ENCODE measurements at regions not wholly inside any gene's neighbourhood (a gene's known extent, or its start where the extent isn't known, plus 50 kb on each side); places are given as distances from the start of the nearest gene placed in this dataset.

- DNase-seq = no peak
Measured at GRCh38 chr14:62027958-62028357, 265.7 kb downstream of the SNAPC1 start.

GRCh38 chr14:62029569-62029924 is 267.3 kb downstream of the SNAPC1 start:
- no peak for DNase-seq

DNA sequence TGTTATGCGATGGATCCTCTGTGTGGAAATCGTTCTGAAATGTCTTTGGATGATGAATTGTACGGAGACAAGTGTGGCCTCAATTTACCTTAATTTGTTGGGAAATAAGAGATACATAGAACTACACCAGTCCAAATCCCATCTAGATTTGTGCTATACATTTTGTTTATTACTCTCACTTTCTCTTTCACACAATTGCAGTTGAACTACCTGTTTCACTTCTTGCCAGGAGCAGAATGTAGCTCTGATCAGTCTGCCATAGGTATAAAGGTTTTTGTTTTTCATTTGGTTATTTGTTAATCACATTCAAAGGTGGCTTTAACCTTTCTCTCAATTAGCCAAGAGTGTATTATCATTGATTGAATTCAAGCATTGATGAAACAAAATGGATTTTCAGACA is 268.2 kb downstream of the SNAPC1 start:
- no peak for DNase-seq

DNA sequence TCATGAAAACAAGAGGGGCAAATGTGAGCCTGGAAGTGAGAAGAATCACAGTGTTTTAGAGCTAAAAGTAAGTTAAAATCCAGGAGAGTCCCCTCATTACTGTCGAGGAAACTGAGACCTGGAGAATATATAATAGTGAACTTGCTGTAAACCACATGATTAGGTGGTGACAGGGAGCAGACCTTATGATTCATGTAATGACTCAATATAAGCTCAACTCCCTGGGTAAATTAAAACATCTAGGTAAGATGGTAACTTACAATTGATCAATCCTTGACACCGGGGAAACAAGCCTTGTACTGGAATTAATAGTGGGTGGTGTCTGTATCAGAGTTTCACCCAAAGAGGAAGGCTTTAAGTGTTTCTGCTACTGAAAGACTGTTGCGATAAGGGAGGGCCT is 269.3 kb downstream of the SNAPC1 start:
- DNase-seq = no peak

- no peak for DNase-seq
Measured at GRCh38 chr14:62053188-62053587, 291.0 kb downstream of the SNAPC1 start.

DNA sequence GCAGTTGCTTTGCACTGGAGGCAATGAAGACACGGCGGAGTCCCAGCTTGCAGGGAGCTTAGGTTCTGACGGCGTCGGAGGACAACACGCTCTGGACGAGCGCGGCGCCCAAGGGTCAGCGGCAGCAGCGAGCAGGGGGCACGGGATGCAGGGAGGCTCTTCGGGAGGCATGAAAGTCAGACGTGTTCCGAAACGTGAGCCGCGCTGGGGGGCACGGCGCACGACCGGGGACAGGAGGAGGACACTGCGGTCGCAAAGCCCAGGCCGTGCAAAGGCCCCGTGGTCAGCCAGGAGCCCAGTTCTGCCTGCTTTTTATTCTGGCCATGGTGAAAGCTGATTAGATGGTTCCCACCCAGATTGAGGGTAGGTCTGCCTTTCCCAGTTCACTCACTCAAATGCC is 294.6 kb downstream of the SNAPC1 start:
- DNase-seq = no peak

DNA sequence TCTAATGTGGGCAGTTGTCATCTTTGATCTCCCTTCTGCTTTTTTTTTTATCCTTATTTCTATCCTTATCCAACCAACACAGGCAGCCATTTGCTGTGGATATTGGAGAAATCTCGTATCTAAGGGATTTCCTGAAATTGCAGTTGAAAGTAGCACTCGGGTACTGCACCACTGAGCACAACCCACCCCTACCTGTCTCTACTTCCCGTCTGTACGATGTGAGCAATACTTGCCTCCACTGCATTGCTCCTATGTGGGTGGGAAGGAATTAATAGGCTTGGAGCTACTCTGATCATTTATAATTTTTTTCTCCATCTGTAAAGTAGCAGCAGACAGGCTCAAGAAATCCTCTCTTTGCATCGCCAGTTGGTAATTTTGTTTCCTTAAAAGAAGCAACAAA is 300.4 kb downstream of the SNAPC1 start:
- DNase-seq = no peak

DNA sequence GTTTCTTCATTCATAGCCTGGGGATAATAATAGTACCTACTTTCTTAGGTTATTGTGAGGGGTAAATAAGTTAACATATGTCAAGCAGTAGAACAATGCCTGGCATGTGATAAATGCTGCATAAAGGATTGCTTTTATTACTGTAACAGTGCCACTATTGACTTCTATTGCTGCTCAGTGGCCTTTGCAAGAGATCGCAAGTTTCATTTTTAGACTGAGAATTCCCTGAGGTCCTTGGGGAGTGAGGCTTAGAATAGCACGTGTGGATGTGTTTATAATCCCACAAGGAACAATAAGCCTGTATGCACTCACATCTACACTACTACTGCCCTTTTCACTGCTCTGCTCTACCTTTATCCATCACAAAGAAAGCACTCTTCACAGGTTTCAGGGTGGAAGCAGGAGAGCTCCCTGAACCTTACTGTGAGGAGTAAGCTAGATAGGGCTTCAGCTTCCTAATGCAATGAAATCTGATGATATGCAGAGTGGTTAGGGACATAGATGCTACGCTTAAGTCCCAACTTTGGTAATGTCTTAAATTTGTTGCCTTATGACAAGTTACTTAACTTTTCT is 302.6 kb downstream of the SNAPC1 start:
- no peak for DNase-seq

DNA sequence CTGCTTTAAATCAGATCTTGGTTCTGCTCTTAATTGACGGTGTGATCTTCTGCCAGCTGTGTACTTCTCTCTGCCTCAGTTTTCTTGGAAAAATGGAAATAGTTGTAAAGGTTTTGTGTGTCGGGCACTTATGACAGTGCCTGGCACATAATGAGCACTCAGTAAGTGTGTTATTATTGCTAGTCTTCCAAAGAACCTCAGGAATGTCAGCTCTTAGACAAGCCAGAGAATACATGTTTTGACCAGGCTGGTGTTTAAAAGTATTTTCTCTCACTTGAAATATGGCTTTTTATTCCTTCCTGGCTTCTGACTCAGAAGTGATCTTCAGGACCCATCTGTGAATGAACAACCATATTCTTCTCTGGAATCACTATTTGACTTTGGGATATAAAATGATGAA is 304.1 kb downstream of the SNAPC1 start:
- DNase-seq = no peak

- DNase-seq = no peak
Measured at GRCh38 chr14:62071039-62071438, 308.8 kb downstream of the SNAPC1 start.

GRCh38 chr14:62076368-62076767 is 314.1 kb downstream of the SNAPC1 start:
- no peak for DNase-seq

DNA sequence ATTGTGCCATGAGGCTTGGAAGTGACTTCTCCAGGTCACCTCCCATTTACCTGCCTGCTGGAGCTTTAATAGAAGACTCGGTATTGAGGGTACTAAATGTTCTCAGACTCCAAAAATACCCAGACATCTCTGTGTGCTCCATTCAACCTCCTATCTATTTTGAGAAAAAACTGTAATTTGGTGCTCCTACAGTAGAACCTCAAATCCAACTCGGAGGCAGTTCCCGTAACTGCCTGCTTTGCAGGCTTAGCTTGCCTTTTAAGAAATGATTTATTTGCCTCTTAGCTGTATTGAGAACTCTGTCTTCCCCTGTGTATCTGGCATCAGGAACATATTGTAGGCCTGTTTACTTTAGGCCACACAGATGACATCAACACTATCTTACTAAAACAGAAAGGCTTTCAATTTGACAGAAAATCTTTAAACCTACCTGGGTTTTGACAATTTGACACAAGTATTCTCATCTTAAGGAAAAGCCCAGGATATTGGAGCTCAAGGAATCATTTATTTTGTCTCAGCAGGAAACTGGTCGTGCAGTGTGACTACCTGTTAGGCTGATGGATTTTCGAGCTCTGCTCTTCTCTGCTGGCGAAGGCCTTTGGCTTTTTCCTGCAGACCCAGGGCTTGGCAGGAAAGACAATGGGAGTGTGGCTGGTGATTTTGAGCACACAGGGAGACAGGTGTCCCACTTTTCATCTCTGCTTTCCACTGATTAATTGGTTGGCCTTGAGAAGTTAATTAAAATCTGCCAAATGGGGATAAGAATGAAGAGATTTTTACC is 314.8 kb downstream of the SNAPC1 start:
- no peak for DNase-seq

GRCh38 chr14:62077676-62078261 is 315.5 kb downstream of the SNAPC1 start:
- no peak for DNase-seq

- DNase-seq = no peak
Measured at GRCh38 chr14:62079038-62079437, 316.8 kb downstream of the SNAPC1 start.

GRCh38 chr14:62081012-62081612 is 318.9 kb downstream of the SNAPC1 start:
- no peak for DNase-seq

DNA sequence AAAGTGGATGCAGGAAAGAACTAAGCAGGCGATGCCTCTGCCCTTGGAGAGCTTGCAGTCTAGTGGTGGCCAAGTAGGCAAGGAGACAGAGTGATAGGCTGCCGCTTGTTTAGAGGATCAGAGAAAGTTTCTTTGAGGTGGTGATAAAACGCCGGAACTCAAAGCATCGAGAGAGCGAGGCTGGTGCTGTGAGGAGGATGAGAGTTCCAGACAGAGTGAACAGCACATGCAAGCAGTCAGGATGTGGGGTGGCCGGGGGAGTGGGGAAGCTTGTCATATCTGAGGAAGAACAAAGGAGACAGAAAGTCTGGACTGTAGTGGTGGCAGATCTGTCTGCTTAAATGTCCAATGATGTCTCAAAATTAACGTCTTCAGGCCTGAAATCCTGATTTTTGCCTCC is 319.7 kb downstream of the SNAPC1 start:
- no peak for DNase-seq

DNA sequence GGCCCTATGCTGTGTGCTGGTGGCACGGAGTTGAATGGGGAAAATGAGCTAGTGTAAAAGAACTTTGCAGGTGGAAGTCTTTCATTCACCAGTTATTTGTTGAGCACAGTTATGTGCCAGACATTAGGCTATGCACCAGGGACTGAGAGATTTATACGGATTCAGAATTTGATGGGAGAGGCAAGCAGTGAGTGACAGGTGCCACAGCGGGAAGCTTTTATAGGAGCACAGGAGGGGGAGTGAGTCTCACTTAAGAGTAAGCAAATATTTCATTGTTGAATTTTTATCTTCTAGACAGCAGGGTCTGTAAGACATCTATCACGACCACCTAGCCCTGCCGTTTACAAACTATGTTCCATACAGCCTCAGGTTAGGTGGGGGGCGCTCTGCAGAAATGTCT is 320.6 kb downstream of the SNAPC1 start:
- DNase-seq = no peak

- DNase-seq = no peak
Measured at GRCh38 chr14:62084020-62084419, 321.8 kb downstream of the SNAPC1 start.

- no peak for DNase-seq
Measured at GRCh38 chr14:62087191-62087590, 325.0 kb downstream of the SNAPC1 start.

GRCh38 chr14:62093736-62094135 is 331.5 kb downstream of the SNAPC1 start:
- DNase-seq = no peak

DNA sequence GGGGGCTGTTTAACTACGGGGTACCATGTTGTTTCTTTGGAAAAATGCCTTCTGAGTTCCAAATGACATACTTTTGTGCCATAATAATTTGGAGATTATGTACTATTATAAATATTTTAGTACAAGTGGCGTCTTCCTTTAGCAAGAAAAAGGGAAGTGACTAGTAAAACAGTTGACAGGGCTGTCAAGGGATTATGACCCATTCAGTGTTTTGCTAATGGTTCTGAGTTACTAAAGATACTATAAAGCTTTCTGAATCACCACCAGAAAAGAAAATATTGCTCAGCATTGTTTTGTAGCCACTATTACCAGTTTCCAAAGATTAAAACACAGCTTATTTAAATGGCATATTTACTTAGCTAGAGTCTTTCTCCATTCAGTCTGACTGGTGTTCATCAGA is 334.9 kb downstream of the SNAPC1 start:
- DNase-seq = no peak

DNA sequence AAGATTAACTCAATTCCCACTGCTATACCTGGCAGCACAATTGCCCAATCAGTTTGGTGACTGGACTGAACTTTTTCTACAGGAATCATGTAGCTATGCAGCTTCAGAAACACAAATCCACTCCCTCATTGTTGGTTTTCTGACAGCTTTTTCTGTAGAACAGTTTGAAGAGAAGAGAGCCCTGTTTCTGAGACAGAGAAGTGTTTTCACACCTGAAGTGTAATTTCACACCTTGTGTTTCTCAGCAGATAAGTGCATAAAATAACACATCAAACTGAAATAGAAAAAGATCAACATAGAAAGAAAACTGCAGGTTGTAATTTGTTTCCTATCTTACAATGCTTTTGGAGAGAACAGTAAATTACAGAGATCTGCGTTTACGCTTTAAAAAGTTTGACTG is 335.6 kb downstream of the SNAPC1 start:
- DNase-seq = no peak

DNA sequence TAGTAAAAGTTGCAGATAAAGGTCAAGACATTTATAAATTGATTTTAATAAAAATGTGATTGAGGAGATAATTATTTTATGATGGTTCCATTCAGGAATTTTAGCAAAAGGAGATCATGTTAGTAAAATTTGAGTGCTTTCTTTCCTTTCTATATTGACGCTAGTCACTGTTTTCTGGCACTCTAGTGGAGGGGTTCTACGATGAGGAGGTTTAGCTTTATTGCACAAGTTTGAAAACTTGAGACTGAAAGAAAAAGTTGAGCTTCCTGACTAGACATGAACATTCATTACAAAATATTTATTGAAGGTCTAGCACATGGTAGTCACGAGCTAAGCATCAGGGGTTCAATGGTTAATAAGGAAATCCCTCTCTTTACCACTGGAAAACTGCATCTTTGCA is 336.1 kb downstream of the SNAPC1 start:
- no peak for DNase-seq

GRCh38 chr14:62099091-62099490 is 336.9 kb downstream of the SNAPC1 start:
- DNase-seq = no peak
